ENCODE measurements at regions not wholly inside any gene's neighbourhood (a gene's known extent, or its start where the extent isn't known, plus 50 kb on each side); places are given as distances from the start of the nearest gene placed in this dataset.

GRCh38 chr1:245086389-245086969, 68.3 kb upstream of the KIF26B start:
- Histone ChIP-seq H3K4me3 (ENCODE audit: low read length) (no peak overlapping the region), H3K9me3 (ENCODE audit: control insufficient read depth in 1 of 2, insufficient read depth in 1 of 2, low read length in 2 of 2) (no peaks in the 10 kb centered on the region), H3K27ac (ENCODE audit: low read depth in 1 of 2, low read length in 2 of 2) (no peak overlapping the region), H3K4me1 (ENCODE audit: insufficient read depth, low read length) (no peaks in the 10 kb centered on the region), H3K27me3 (ENCODE audit: control insufficient read depth in 1 of 2, insufficient read depth in 2 of 2, low read length in 2 of 2) (no peaks in the 10 kb centered on the region), H3K36me3 (ENCODE audit: insufficient read depth, low read length) (no peaks in the 10 kb centered on the region)
- POLR2A ChIA-PET = no interaction called here
- H3K4me1 Mint-ChIP-seq (ENCODE audit: low read depth) = no peaks in the 10 kb centered on the region
- H3K27ac Mint-ChIP-seq = no peak overlapping the region
- H3K36me3 Mint-ChIP-seq (ENCODE audit: low read depth) = no peaks in the 10 kb centered on the region
- intact Hi-C loops (cut with DNase I, micrococcal nuclease) = no loop called here
- ATAC-seq (ENCODE audit: poor library complexity) (no peak), DNase-seq (no peak)
- H3K4me3 Mint-ChIP-seq = no peak overlapping the region
- CTCF ChIA-PET = interaction anchor here (1.2 kb wide), 1 partner anchor 96 kb away, joined by 3 read pairs; no protein-coding TSS in a partner anchor
- no peaks in the 10 kb centered on the region for H3K27me3 Mint-ChIP-seq
- no peak for TF ChIP-seq CTCF (IDR thresholded peaks at IDR 0.05)
- no peaks in the 10 kb centered on the region for H3K9me3 Mint-ChIP-seq

- no peak for TF ChIP-seq CTCF (IDR thresholded peaks at IDR 0.05)
- Mint-ChIP-seq H3K9me3 (no peaks in the 10 kb centered on the region), H3K27ac (no peak overlapping the region), H3K36me3 (ENCODE audit: low read depth) (no peaks in the 10 kb centered on the region), H3K4me3 (no peak overlapping the region), H3K4me1 (ENCODE audit: low read depth) (no peaks in the 10 kb centered on the region), H3K27me3 (no peaks in the 10 kb centered on the region)
- ChIA-PET POLR2A (no interaction called here), CTCF (interaction anchor here (0.5 kb wide), 1 partner anchor 331 kb away, joined by 3 read pairs; no protein-coding TSS in a partner anchor)
- no peaks in the 10 kb centered on the region for H3K9me3 ChIP-seq (ENCODE audit: control insufficient read depth in 1 of 2, insufficient read depth in 1 of 2, low read length in 2 of 2)
- DNase-seq = no peak
- H3K4me1 ChIP-seq (ENCODE audit: insufficient read depth, low read length) = no peaks in the 10 kb centered on the region
- H3K27me3 ChIP-seq (ENCODE audit: control insufficient read depth in 1 of 2, insufficient read depth in 2 of 2, low read length in 2 of 2) = no peaks in the 10 kb centered on the region
- ATAC-seq (ENCODE audit: poor library complexity) = no peak
- no peaks in the 10 kb centered on the region for H3K36me3 ChIP-seq (ENCODE audit: insufficient read depth, low read length)
- H3K4me3 ChIP-seq (ENCODE audit: low read length) = no peak overlapping the region
- no peak overlapping the region for H3K27ac ChIP-seq (ENCODE audit: low read depth in 1 of 2, low read length in 2 of 2)
- intact Hi-C loops (cut with DNase I, micrococcal nuclease) = no loop called here
Measured at GRCh38 chr1:245085508-245086095, 69.2 kb upstream of the KIF26B start.

GRCh38 chr1:245084551-245084950, 70.2 kb upstream of the KIF26B start:
- Mint-ChIP-seq H3K36me3 (ENCODE audit: low read depth) (no peaks in the 10 kb centered on the region), H3K27ac (no peak overlapping the region), H3K4me1 (ENCODE audit: low read depth) (no peaks in the 10 kb centered on the region), H3K4me3 (no peak overlapping the region), H3K27me3 (no peaks in the 10 kb centered on the region), H3K9me3 (no peaks in the 10 kb centered on the region)
- TF ChIP-seq CTCF (IDR thresholded peaks at IDR 0.05) = no peak
- Histone ChIP-seq H3K4me3 (ENCODE audit: low read length) (no peak overlapping the region), H3K4me1 (ENCODE audit: insufficient read depth, low read length) (no peaks in the 10 kb centered on the region), H3K27me3 (ENCODE audit: control insufficient read depth in 1 of 2, insufficient read depth in 2 of 2, low read length in 2 of 2) (no peaks in the 10 kb centered on the region), H3K27ac (ENCODE audit: low read depth in 1 of 2, low read length in 2 of 2) (no peak overlapping the region), H3K9me3 (ENCODE audit: control insufficient read depth in 1 of 2, insufficient read depth in 1 of 2, low read length in 2 of 2) (no peaks in the 10 kb centered on the region), H3K36me3 (ENCODE audit: insufficient read depth, low read length) (no peaks in the 10 kb centered on the region)
- DNase-seq = no peak
- ChIA-PET CTCF (no interaction called here), POLR2A (no interaction called here)
- ATAC-seq (ENCODE audit: poor library complexity) = no peak
- intact Hi-C loops (cut with DNase I, micrococcal nuclease) = no loop called here
